K562 (cell line): ENCODE measurements at regions not wholly inside any gene's neighbourhood (a gene's known extent, or its start where the extent isn't known, plus 50 kb on each side); places are given as distances from the start of the nearest gene placed in this dataset.

ENCODE experiments used
- ATAC-seq: fragments of 200-7000 bp; cut with Tn5 transposase; 3 replicates; pipeline ENCODE4 v1.9.1; 2020; ENCODE audit warnings: moderate library complexity
- BruUV-seq: library from RNA; stranded (reverse); fragments of 400-500 nt; replicated peaks from 2 replicates; lab custom pipeline; 2021; lab: Mats Ljungman, UMichigan
- CTCF ChIA-PET: fragments of 300-600 bp; formaldehyde crosslinking; extraction: SDS; loops from one replicate; lab custom pipeline; 2021; ENCODE audit warnings: low intra/inter-chr PET ratio; lab: Yijun Ruan, JAX
- POLR2A ChIA-PET: fragments of 300-600, 350-650 bp; sonication (Branson Sonifier 250); formaldehyde crosslinking; extraction: SDS; loops from one replicate; lab custom pipeline; 2021; ENCODE audit warnings: antibody characterized with exemption, inconsistent platforms; lab: Yijun Ruan, JAX
- DNase-seq, 4 experiments: peaks; one replicate each; pipeline versions ENCODE4 v3.0.0 to v3.0.0-alpha.2; 2011 to 2018; ENCODE audit warnings: low spot score in 3 of 4, mixed read lengths in 3 of 4; ENCODE audit errors: extremely low read depth in 1 of 4
- FAIRE-seq: peaks from 2 replicates; lab custom pipeline; 2011; peaks lifted over from hg19 to GRCh38; lab: Jason Lieb, UNC
- H2AFZ ChIP-seq: 2 replicates; pipeline ENCODE4 v1.6.0; 2011; ENCODE audit warnings: low read depth, low read length, control low read depth, inconsistent platforms
- H3K27ac ChIP-seq: fragments of 200-600 bp; 3 replicates; pipeline ENCODE4 v1.8.0; 2011; ENCODE audit warnings: low read depth, mild to moderate bottlenecking, control low read depth, inconsistent platforms, low read length, moderate library complexity, mixed read lengths; ENCODE audit errors: extremely low read depth
- H3K27me3 ChIP-seq, 2 experiments: fragments of 300-600 bp in 1 of 2; 2 replicates in 1 of 2; 3 replicates in 1 of 2; pipeline versions ENCODE4 v1.6.0 to v1.8.0; 2011; ENCODE audit warnings: inconsistent platforms in 2 of 2, low read length in 2 of 2, mild to moderate bottlenecking in 1 of 2, mixed read lengths in 1 of 2, moderate library complexity in 1 of 2; ENCODE audit not compliant: control insufficient read depth in 2 of 2, insufficient read depth in 2 of 2
- H3K36me3 ChIP-seq: fragments of 300-600 bp; 3 replicates; pipeline ENCODE4 v1.8.0; 2011; ENCODE audit warnings: mild to moderate bottlenecking, low read length, inconsistent platforms; ENCODE audit not compliant: control insufficient read depth, insufficient read depth
- H3K4me1 ChIP-seq, 2 experiments: fragments of 200-600 bp in 1 of 2; replicated peaks in 1 of 2; 2 replicates in 1 of 2; 3 replicates in 1 of 2; pipeline versions ENCODE4 v1.5.1 to v1.8.0; 2011; ENCODE audit warnings: inconsistent platforms in 2 of 2, low read length in 2 of 2, mild to moderate bottlenecking in 1 of 2, mixed read lengths in 1 of 2, moderate library complexity in 1 of 2; ENCODE audit not compliant: control insufficient read depth in 2 of 2, insufficient read depth in 2 of 2
- H3K4me2 ChIP-seq: 2 replicates; pipeline ENCODE4 v1.6.1; 2011; ENCODE audit warnings: low read length, control low read depth, inconsistent platforms, mixed read lengths; ENCODE audit not compliant: insufficient read depth
- H3K4me3 ChIP-seq: fragments of 200-600 bp; sonication (generic), shearing (Covaris generic); 2 replicates; pipeline ENCODE4 v1.5.1; 2016; ENCODE audit warnings: control low read depth, inconsistent platforms
- H3K79me2 ChIP-seq: fragments of 200-600 bp; 3 replicates; pipeline ENCODE4 v1.8.0; 2011; ENCODE audit warnings: low read length, inconsistent platforms; ENCODE audit not compliant: control insufficient read depth, insufficient read depth
- H3K9ac ChIP-seq, 2 experiments: 2 replicates each; pipeline versions ENCODE4 v1.6.0 to v1.6.1; 2011; ENCODE audit warnings: low read depth in 2 of 2, low read length in 2 of 2, control low read depth in 1 of 2, inconsistent platforms in 1 of 2, mild to moderate bottlenecking in 1 of 2, mixed read lengths in 1 of 2; ENCODE audit not compliant: insufficient read depth in 1 of 2
- H3K9me1 ChIP-seq: one replicate; pipeline ENCODE4 v1.6.0; 2011; ENCODE audit warnings: inconsistent platforms, mild to moderate bottlenecking, low read length, moderate library complexity; ENCODE audit not compliant: control insufficient read depth, insufficient read depth
- H3K9me3 ChIP-seq: replicated peaks from 2 replicates; pipeline ENCODE4 v1.5.1; 2011; ENCODE audit warnings: low read depth, low read length, inconsistent platforms; ENCODE audit not compliant: control insufficient read depth, insufficient read depth
- H4K20me1 ChIP-seq: replicated peaks from 2 replicates; pipeline ENCODE4 v1.6.1; 2011; ENCODE audit warnings: low read length, inconsistent platforms, mixed read lengths; ENCODE audit not compliant: control insufficient read depth, insufficient read depth
- ARHGAP35 ChIP-seq: fragments of 450-650 bp; IDR thresholded peaks from 2 replicates; pipeline ENCODE4 v1.6.1; 2018; ENCODE audit not compliant: partially characterized antibody
- ARNT ChIP-seq, 2 experiments: fragments of 450-650 bp; IDR thresholded peaks; 2 replicates each; pipeline ENCODE4 v1.6.1; 2016; ENCODE audit warnings: mild to moderate bottlenecking in 1 of 2
- GABPA ChIP-seq: fragments of 200-800 bp; sonication (Bioruptor generic); conservative IDR thresholded peaks from 2 replicates; pipeline ENCODE4 v1.6.1; 2016; ENCODE audit warnings: low read depth, missing genetic modification characterization, missing compliant biosample characterization
- GTF2B ChIP-seq: IDR thresholded peaks from 2 replicates; pipeline ENCODE4 v1.6.1; 2011; ENCODE audit not compliant: insufficient read length; ENCODE audit errors: extremely low read depth
- RFX7 ChIP-seq: fragments of 250-450 bp; sonication (Bioruptor Pico); IDR thresholded peaks from 2 replicates; pipeline ENCODE4 v1.5.1; 2021; ENCODE audit warnings: mild to moderate bottlenecking
- RREB1 ChIP-seq: fragments of 250-450 bp; sonication (Bioruptor Pico); IDR thresholded peaks from 2 replicates; pipeline ENCODE4 v1.4.0; 2020
- TCF3 ChIP-seq: sonication (generic); formaldehyde crosslinking; IDR thresholded peaks from 2 replicates; pipeline ENCODE4 v1.4.0; 2020; ENCODE audit warnings: mild to moderate bottlenecking, missing genetic modification reagents
- ZNF197 ChIP-seq: fragments of 200-800 bp; sonication (Bioruptor generic); IDR thresholded peaks from 2 replicates; pipeline ENCODE4 v1.6.1; 2016; ENCODE audit warnings: low read depth, missing genetic modification characterization, missing compliant biosample characterization
- WGBS: fragments of 100-300 bp; shearing (Covaris generic); methylation state at CpG from one replicate; pipeline ENCODE4 v1.1.6; 2016; ENCODE audit warnings: low coverage, mixed read lengths; ENCODE audit not compliant: insufficient coverage; ENCODE audit errors: missing lambda C conversion rate; 5-methylcytosine and 5-hydroxymethylcytosine counted together
- in situ Hi-C: fragments of 300-500 bp; cut with MboI; formaldehyde crosslinking; loops from 4 replicates; pipeline ENCODE4 v1.15.0; 2018; ENCODE audit warnings: inconsistent platforms, mixed read lengths
- intact Hi-C: fragments of 100-400 bp; cut with micrococcal nuclease; formaldehyde crosslinking; loops from 2 replicates; pipeline ENCODE4 v1.14.2; 2022

DNA sequence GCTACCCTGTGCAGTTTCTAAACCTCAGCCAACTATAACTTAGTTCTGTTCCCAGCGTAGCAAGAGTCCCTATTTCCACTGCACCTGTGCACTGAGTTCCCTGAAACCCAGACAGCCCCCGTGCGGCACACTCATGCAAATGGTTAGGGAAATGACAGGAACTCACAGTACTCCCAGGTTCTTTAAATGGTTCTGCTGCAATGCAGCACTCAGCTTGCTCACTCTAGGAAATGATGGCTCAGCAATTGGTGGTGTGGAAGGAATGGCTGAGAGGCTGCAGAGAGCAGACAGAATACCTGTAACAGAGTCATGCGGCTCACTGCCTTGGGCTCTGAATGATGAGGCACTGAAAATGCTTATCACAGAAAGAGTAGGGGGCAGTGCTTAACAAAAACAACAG, 143.0 kb downstream of the RAD51AP2 start:
- WGBS = 2% methylated on average over 4 of the region's 4 CpGs
- Histone ChIP-seq H3K79me2 (no peaks in the 10 kb centered on the region), H3K4me3 (no peak overlapping the region), H3K9ac (no peak overlapping the region), H3K4me1 (no peaks in the 10 kb centered on the region), H3K9me1 (no peaks in the 10 kb centered on the region), H3K4me2 (no peak overlapping the region)
- FAIRE-seq = no peak
- no TSS peak for BruUV-seq
- CTCF ChIA-PET = no interaction called here
- in situ Hi-C loops = no loop called here
- TF ChIP-seq RREB1 (CRISPR knock-in tag) (no peak), ZNF197 (CRISPR knock-in tag) (no peak), ARHGAP35 (no peak), ARNT (IDR thresholded peaks at IDR 0.05) (no peak), TCF3 (CRISPR knock-in tag) (no peak), GABPA (tag) (no peak), RFX7 (no peak), GTF2B (no peak)
- TF ChIP-seq, all 486 proteins: peak for 0
- H4K20me1 ChIP-seq = no peaks in the 10 kb centered on the region
- ATAC-seq (no peak), DNase-seq (no peak)
- H2AFZ ChIP-seq = no peak overlapping the region
- POLR2A ChIA-PET = no interaction called here
- no peaks in the 10 kb centered on the region for H3K27me3 ChIP-seq
- no peak overlapping the region for H3K27ac ChIP-seq
- no peaks in the 10 kb centered on the region for H3K9me3 ChIP-seq
- no peaks in the 10 kb centered on the region for H3K36me3 ChIP-seq
- intact Hi-C loops = no loop called here
